NCI-H460 (cell line): ENCODE measurements at regions not wholly inside any gene's neighbourhood (a gene's known extent, or its start where the extent isn't known, plus 50 kb on each side); places are given as distances from the start of the nearest gene placed in this dataset.

Experiments used
- DNase-seq: peaks from one replicate; pipeline ENCODE4 v3.0.0-alpha.2; 2016; ENCODE audit warnings: low read depth; ENCODE audit errors: extremely low read depth
- small RNA-seq, 2 experiments: library from RNA; depleted of rRNA; stranded (forward); fragments of <200 nt; gene quantifications; one replicate each; pipeline ENCODE3, GENCODE V24; 2014

DNA sequence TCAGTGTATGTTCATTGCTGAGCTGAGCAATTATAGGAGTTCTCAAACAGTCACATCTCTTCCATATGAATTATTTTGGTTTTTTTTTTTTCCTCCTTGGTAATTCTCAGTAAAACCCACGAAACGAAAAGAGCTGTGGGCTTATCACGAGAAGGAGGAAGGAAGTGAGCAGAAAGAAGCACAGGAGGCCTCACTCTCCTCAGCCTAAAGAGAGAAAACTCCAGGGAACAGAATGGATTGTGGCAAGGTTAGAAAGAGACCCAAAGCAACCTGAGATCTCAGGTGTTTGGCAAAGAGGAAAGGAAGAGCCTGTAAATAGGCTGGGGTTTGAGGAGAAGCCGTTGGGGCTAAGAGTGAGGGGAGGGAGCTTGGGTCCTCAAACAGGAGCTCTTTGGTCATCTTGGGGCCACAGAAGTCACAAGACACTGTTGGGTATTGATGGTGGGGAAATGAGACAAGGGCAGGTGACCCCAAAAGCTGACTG is 67.8 kb upstream of the CITED2 start:
- no peak for DNase-seq

DNA sequence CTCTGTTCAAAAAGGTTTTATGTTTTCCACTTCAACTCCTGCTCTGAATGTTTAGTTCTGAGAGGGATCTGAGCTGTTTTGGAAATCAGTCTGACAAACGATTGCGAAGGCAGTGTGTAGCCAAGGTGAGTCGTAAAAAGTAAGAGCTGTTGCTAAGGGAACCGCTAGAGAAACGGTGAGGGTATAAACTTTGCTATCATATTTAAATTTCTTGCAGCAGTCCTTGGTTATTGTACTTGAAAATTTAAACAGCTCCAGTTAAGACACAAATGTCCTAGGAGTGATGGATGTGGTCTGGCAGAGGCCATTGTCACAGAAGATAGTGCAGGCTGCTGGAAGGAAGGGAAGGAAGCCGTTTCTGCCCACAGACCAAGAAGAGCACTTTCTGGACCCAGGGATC is 64.9 kb upstream of the CITED2 start:
- DNase-seq, result no peak

DNA sequence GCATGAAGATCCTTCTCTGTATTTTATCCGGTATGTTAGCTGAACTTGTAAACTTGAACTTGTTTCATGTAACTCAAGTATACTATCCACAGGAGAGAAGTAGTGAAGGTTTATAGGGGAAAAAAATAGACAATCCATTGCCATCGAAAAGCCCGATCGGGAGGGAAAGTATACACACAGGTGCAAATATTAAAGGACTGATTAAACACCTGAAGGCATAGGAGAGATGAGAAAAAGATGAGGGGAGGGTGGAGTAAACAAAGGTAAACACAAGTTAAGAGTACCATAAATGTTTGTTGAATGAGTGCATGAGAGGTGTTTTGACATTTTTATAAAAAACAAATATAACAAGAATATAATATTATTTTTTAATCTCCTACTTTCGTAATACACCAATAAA is 64.3 kb upstream of the CITED2 start:
- no peak for DNase-seq

DNA sequence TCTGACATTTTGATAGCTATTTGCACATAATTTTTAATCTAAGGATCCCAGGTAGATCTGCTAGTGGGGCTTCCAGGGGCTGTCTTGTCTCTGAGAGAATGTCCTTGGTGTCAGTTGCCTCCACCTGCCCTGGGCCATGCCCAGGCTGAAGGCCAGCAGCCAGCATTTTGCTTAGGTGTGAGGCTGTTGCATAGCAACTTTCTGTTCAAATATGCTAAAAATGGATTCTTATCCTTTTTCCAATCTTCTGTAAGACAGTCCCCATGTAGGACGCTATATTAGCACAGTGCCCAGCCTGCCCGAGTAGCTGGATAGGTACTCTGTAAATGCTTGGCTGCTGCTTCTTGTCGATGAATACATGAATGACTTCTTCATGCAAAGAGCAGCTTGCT is 62.5 kb upstream of the CITED2 start:
- no peak for DNase-seq

DNA sequence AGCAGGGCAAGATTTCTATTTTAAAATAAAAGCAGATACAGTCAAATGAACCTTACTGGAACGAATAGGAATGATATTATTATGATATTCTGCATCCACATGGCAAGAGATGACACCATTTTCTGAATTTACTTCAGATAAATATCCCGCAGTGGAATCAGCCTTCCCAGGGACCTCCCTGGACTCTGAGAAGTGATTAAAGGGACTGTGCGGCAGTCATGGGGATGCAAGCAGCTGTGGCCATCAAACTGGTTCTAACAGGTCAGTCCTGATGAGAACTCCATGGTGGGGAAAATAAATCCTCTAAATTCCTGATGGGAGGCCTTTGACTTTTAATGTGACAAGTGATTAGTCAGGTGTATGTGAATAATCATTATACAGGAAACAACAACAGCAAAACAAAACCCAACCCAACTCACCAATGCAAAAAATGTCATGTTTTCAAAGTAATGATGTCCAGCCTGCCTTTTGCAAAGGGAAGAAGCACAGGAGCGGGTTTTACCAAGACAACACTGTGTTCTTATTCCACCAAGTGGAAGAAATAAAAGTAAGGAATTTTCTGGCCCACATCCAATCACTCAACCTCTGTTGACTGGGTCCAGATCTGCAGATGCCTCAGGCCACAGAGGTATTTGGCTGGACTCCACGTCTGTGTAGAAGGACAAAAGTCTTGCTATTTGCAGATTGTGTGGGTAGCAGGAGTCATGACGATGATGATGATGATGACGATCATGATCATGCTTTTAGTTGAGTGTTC is 61.9 kb upstream of the CITED2 start:
- DNase-seq, result no peak

DNA sequence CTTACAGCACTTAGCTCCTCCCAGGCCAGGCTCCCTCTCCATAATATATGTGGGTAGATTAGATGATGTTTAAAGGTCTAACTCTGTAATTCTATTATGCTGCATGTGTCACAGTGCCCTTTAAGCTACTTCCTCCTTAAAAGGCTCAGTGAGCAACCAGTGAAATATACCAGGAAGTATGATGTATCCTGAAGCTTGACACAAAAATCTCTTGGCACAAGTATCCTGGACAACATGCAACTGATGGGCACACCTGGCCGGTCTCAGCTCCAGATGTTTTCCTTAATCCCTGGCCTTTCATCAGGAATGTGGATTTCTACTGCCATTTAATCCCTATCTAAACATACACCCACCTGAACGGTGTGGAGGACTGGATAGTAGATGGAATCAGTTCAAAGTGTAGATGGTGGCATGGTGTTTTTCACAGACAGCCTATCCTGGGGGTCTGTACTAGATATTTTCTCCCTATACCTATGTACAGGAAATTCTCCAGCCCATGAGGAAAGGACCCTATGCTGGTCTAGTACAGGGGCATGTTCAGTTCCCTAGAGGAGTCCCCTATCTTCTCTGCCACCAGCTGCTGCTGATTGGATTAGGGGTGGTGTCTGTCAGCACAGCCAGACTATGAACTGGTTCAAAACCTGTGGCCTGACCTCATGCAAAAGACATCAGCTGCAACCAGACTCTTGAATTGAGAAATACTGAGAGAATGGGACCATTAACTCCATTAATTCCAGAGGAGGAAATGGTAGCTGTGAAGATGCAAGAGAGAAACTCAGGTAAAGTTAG is 59.4 kb upstream of the CITED2 start:
- DNase-seq, result no peak

DNA sequence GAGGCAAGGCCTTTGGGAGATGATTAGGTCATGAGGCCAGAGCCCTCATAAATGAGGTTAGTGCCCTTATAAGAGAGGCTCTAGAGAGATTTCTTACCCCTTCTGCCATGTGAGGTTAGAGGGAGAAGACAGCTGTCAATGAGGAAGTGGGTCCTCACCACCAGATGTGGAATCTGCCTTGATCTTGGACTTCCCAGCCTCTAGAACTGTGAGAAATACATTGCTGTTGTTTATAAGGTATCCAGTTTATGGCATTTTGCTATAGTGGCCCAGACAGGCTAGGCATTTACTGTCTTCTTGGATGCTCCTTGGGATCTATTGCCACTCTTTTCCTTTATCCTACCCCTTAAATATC is 57.1 kb upstream of the CITED2 start:
- DNase-seq, result no peak

DNA sequence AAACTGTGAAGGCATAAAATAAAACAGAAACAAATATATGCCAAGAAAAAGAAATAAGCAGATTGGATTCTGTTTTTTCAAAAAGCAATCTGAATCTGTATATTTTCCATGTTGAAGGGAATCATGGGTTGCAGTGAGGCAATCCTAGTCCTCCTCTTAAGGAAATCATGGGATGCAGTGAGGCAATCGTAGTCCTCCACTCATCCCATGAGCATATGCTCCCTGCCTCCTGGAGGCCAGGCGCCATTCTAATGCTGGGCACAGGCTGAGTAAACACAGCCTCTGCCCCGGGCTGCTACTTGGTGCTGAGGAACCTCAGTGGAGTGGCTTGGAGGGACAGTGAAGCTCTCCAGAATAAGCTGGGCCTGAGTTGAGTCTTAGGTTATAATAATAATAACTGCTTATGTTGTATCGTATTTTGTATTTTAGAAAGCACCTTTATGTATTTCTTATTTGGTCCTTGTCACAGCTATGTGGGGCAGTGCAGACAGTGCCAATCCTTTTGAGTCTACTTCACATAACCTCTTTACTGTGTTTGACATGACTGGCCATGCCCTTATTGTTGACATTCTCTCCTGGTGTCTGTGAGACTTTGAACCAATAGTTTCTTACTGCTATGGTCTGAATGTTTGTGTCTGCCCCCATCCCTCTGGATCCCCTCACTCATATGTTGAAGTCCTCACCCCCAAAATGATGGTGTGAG is 56.6 kb upstream of the CITED2 start:
- no peak for DNase-seq

DNA sequence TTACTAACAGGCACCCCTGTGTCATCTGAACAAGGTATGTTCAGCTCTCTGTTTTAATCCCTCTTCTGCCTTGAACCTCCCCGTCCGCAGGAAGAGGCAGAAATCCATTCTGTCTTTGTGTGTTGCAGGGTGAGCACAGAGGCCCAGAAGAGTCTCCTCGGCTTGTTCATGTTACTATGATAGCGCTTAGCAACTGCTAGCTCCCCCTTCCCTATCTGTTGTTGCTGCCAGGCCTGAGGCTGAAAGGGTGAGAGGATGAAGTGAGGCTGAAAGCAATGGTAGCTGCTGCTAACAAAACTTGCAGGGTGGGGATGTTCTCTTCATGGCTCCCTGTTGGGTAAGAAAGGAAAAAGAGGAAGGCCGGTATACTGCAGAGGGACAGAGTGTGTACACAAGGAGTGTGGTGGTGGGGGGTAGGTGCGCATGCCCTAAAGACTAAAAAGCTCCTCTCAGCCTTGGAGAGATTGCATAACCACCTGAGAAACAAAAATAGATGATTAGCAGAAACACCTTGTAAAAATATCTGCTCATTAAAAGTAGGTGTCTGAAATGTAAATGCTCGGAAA is 55.2 kb upstream of the CITED2 start:
- no peak for DNase-seq

DNA sequence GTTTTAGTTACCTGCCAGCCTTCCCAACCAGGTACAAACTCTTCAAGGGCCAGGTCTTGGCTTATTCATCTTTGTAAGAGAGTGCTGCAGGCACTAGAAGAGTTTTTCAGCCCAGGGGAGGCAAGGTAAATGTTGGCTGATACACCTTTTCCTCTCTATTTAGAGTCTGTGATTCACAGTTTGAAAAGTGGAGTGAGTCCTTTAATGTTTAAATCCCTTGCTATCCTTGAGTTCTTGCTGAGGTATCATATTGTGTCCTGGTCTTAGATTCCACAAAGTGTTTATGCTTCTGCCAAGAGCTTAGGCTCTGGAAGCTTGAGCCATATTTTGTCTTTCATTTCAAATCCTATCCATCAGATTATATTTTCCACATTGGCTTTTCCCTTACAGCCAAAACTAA is 52.8 kb upstream of the CITED2 start:
- DNase-seq, result no peak

DNA sequence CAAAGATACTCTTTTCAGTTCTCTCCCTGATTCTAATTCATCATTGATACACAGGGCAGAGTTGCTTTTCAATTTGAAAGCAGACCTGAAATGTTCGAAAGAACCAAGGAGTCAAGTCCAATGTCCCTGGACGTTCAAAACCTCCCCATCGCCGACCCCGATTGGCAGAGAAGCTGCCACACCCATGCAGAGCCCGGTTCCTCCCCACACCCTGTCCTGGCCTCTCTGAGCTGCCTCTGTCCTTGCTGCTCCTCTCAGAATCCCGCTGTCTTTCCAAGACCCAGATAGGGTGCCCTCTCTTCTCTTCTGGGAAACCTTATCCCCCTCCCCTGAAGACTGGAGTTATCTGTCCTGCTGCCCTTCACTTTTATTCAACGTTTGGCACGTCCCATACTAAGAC is 52.3 kb upstream of the CITED2 start:
- DNase-seq, result no peak

DNA sequence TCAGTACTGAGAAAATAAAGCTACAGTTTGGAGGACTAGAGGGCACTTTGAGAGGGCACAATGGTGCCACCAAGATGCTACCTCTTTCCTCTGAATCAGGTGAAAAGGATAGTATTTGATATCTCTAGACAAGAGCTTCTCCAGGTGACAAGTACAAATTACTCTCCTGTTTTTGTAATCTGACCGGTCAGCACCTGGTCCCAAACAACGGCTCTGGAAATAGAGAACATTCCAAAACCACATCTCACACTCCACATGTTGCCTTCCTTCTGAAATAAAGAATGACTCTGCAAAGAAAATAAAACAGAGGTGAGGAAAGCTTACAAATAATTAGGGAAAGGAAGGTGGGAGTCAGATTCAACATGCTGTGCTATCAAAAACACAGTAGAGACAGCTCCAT is 51.3 kb upstream of the CITED2 start:
- no peak for DNase-seq

DNA sequence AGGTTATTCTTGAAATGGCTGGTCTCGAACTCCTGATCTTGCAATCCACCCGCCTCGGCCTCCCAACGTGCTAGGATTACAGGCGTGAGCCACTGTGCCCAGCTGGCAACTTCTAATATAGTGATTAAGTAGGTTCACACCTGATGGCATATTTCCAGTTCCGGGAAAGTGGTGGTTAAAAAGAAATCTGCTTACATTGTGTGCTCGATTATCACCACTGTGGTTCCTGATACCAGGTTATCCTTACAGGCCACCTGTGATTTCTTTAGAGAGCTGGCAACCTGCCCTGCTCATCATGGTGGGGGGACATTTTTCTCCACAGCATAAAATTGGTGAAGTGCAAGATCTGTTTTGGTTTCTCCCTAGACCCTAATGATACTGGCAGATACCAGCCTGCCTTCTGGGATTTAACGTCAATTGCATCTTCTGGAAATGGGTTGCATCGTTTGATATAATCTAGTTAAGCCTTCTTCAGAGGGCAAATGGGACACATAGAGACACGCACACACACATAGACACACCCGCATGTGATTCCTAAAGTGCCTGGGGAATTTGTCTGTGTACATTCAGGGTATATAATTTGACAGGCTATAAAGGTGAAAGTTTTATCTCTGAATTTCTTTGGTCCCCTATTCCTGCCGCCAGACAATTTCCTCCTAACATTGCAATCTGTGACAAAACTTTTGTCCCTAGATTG is 49.7 kb upstream of the CITED2 start:
- no peak for DNase-seq

Small RNA genes lying in the stretch of these regions (small RNA-seq; reads per million reads assigned to genes)
- gene AL357080.1 (0 reads per million in 2 experiments), gene MIR3668 (0 reads per million in 2 experiments), gene MIR4465 (0 reads per million in 2 experiments), gene RN7SKP106 (0 reads per million in 2 experiments), gene RNA5SP220 (0 reads per million in 2 experiments)
